Right lung (tissue), 2 donors: ENCODE measurements at regions not wholly inside any gene's neighbourhood (a gene's known extent, or its start where the extent isn't known, plus 50 kb on each side); places are given as distances from the start of the nearest gene placed in this dataset.

Experiments used
- DNase-seq, 2 donors: peaks; one replicate each; pipeline ENCODE4 v3.0.0-alpha.2; 2013

DNA sequence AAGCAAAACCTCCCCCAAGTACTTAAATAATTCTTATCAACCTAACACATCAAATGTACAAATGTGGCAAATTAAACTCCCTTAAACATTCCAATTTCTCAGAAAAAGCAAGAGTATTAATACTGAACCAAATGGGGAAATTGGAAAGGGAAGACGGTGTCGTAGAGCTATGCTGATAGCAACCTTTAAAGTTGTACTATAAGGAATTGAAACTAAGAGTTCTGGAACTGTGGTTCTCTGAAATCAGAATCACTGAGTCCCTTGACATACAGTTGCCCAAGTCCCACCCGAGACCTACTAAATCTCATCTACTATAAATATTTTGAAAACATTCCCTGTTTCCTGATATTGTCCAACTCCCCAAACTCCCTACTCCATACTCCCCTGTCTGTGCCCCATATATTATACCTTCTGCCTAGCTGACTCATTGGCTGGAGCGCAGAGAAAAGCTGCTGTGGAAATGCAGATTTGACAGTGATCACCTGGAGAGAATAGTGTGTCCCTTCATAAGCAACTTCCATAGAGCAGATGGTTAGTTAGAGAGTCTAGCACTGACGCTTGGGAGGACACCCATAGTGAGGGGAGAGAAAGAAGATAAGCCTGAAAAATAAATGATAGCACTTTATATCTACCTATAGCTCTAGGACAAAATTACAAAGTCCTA, 51.4 kb upstream of the ITM2B start:
- no peak for DNase-seq

DNA sequence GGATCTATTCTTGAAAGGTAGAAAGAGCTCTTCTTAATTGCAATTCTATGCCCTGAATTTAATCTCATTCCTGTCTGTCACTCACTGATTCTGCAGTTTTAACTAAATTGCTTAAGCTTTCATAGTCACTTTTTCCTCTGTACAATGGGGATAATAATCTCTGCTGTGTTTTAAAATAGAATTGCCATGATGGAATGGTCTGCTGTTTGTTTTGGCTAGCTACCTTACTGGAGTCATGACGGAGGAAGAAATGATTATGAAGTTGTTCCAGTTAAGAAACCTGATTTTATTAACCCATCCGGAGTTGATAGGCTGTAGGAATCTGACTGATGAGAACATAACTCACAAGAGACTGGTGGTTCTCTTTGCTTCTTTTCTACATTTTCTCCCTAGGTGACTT, 54.9 kb upstream of the ITM2B start:
- no peak for DNase-seq

- DNase-seq, result no peak
Observed at GRCh38 chr13:48176781-48177180, 56.2 kb upstream of the ITM2B start.

DNA sequence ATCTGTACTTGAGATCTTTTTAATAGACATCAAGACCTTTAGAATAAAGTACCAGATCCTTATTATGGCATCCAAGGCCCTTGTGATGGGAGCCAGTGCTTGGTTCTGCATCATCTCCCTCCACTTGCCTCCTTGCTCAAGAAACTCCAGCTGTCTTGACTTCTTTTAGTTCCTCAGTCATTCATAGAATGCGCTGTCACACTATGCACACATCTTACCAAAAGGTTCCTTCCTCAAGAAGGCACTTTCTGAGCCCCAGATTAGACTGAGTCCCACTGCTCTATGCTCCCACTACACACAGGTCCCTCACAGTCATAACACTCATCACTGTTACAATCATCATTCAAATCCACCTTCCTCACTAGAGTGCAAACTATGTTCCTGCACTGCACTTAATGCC, 57.8 kb upstream of the ITM2B start:
- no peak for DNase-seq

DNA sequence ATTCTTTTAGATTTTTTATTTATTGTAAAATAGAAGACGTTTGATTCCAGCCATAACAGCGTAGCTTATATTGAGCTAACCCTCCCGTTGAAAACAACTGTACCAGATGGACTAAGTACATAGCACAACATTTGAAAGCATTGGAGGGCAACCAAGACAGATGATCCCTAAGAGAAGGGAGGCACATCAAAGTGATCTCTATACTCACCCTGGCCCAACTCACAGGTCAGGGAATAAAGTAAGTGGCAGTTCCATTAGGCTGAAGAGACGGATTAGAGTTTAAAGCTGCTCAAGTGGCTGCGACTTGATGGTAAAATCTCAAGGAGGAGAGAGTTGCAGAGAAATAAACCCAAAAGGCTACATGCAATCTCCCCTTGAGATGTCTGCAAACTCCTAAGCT, 65.1 kb upstream of the ITM2B start:
- peak; percentile 82 to 83 for DNase-seq

- DNase-seq, result no peak
Observed at GRCh38 chr13:48165727-48166126, 67.3 kb upstream of the ITM2B start.

DNA sequence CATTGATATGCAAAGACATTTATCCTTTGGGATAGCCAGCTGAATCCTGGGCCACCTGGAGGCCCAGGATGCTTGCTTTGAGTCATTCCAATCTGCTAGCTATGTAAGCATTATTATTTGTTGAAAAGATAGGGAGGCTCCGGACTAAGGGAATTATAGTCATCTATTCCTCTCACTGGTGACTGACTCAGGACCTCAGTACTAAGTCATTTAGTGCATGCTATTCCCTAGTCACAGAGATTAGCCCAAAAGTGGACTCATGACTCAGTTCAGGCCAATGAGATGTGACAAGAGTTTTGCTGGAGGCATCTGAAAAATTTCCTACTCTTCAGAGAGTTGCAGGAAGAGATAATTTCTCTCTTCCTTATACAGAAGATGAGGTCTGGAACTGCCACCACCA, 67.9 kb upstream of the ITM2B start:
- DNase-seq, result no peak

DNA sequence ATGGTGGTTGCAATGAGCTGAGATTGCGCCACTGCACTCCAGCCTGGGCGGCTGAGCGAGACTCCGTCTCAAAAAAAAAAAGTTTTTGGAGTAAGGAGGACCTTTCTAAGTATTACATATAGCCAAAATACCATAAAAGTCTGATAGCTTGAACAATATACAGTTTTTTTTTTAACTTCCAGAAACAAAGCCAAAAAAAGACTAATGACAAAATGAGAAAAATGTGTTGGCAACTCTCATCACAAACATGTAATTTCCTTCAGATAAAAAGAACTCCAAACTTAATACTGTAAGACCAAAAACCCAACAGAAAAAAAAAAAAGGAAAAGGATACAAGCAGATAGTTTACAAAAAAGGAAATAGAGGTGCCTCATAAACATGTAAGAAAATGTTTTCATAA, 68.2 kb upstream of the MED4 start:
- peak in 1 of 2 donors; percentile 17 for DNase-seq

DNA sequence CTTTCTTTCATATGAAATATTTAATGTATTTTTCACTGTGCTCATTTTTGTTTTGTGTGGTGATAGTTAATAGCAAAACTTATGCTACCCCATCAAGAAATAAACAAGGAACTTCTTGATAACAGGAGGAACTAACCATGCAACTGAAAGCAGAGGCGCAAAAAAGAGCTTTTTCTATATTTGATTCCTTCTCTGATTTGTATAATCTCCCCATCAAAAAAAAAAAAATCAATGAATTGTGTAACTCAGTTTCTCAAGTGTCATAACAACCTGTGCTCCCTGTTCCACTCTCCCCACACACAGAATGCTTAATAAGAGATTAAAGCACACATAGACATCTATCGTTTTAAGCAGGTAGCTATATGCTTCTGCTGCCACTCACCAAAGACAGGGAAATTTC, 67.3 kb upstream of the MED4 start:
- DNase-seq, result no peak

- DNase-seq, result no peak
Observed at GRCh38 chr13:48161530-48162179, 66.8 kb upstream of the MED4 start.

DNA sequence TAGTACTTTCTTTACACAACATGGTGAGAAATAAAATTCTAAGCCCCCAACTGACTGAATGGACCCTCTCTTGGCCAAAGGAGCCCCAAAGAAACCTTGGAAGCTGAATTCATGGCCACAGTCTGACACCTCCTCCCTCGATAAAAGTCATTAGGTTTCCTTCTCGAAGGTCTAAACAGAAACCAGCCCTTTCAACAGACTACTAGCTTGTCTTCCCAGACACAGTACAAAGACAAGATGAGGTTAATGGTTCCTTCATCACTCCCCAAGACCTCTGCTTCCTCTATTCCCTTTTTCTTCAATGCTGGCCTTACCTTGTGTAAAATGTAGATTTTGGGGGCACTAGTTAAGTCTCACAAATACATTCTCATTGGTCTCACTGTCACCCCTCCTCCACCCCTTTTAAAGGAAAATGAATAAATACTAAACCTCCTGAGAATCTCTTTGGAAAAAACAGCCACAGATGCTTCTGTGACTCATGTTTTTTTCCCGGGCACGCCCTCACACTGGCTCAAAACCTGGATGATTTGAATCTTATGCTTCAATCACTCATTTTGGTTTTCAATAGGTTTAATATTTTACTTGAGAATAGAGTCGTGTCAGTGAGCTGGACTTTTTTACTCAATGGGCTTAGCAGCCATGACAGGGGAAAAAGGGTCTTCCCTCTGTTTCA, 65.8 kb upstream of the MED4 start:
- DNase-seq, result no peak

DNA sequence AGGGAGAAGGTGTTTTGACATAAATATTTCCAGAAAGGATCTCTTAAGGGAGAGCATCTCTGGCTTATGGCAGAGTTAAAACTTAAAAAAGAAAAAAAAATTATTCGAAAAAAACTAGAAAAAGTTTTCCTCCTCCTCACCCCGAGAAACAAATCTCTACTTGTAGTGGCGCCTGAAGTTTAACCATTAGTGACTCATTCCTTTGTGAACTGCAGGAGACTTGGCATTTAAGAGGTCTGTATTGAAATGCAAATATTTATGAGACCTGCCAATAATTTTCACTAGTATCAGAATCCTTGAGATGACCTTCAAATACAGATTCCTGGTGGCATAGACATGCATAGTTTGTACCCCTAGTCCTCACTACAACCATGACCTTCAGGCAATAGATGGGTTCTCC, 64.9 kb upstream of the MED4 start:
- DNase-seq, result no peak

DNA sequence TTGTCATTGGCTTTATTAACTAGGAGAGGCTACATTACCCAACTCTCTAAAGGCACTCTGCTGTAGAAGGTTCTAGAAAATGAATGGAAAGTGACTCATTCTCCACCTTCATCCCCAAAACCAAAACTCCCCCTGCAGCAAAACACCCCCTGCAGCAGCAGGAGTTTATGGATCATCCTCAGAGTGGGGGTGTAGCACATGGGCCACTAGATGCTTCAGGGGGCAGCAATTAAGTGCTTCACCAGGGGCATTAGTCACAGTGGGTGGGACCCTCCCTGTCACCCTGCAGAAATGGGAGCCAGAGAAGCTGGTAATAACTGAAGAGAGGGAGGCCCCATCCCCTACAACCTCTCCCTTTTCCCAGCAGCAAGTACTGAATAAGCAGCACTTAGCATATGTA, 64.5 kb upstream of the MED4 start:
- DNase-seq, result no peak

- DNase-seq, result no peak
Observed at GRCh38 chr13:48158915-48159314, 64.0 kb upstream of the MED4 start.

DNA sequence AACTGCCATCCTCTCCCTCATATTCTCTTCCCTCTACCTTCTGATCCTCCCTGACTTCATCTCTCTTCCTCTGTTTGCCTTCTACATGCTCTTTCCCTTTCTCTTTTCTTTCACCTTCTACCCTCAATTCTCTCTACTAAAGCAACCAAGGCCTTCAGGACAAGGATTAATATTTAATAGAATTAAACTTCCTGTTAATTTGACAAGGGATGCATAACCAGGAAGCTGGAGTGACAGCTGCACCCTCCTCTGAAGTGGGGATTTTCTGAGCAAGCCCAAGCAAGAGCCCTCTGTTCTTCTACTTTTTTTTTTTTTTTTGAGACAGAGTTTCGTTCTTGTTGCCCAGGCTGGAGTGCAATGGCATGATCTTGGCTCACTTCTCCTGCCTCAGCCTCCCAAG, 63.4 kb upstream of the MED4 start:
- DNase-seq, result no peak

DNA sequence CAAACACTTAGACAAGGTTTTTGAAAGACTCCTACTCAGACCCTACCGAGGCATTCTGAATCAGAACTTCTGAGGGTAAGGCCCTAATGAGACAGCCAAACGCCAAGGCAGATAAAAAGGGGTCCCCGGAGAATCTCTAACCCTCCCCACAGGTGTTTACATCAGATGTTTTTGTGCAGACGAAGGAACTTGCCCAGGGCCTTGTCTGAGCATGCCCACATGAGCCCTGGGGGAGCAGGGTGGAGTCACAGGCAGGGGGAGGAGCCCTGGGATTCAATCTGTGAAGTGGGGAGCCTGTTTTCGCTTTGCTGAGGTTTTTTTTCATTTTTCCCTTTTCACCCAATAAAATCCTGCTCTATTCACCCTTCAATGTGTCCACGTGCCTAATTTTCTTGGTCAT, 61.6 kb upstream of the MED4 start:
- DNase-seq, result no peak

DNA sequence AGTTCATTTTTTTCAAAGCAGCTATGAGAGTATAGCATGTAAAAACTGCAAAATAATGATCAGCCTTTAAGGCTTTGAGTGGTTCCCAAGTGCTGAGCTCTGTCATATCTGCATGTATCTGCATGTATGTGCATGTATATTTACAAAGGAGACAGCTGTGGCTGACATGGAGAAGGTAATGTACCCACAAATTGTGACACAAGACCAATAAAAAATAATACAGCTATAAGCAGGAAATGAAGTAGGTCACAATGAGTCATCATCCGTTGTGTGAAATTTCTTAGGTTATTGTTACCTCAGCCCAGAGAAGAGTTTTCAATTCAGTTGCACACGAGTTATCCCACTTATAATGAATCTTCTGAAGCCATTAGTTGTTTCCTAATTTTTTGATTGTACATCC, 60.9 kb upstream of the MED4 start:
- DNase-seq, result no peak

DNA sequence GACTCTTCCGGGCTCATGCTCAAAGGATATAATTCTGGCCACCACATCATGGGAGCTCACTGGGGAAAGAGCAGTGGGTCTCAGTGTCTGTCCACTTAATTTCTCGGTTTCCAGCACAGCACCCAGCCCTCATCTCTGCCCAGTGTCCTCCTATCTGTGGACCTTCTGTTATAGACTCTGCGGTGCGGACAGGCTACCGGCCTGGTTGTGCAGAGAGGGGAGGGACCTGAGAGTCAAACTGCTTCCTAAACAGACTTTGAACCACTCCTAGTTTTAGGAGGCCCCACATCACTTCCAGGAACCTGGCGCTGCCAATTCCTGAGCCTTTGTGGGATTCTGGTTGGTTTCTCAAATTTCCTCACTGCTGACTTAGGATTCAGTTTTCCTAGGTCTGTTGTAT, 59.8 kb upstream of the MED4 start:
- no peak for DNase-seq

GRCh38 chr13:48153186-48153585, 58.3 kb upstream of the MED4 start:
- DNase-seq, result no peak

DNA sequence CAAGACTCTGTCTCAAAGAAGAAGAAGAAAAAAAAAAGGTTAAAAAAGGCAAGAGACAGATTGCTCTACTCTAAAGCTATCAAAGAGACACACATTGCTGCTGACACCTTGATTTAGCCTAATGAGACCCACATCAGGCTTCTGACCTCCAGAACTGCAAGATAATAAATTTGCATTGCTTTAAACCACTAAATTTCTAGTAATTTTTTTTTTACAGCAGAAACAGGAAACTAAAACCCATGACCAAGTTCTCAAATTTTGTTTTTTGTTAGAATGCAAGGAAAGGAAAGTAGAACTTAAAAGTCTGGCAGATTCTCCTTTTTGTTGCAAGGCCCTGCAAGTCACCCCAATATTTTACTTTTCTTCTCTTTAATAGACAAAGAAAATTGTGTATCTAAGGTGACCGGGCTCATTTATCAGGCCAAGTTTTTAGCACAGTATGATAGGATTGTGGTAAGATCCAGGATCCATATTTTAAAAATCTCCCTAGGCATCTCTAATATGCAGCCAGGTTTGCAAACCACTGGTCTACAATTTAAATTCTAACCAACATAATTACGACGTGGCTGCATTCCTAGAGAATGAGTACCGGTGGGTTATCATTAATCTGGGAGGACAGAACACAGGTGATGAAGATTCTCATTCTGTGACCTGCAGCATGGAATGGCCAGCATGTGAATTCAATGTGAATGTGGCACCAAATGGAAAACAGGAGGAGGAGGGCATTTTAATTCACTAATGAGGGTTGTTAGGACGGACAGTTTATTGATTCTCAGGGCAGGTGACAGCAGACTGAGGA, 56.7 kb upstream of the MED4 start:
- DNase-seq, result no peak

GRCh38 chr13:48148454-48148853, 53.5 kb upstream of the MED4 start:
- no peak for DNase-seq

- no peak for DNase-seq
Observed at GRCh38 chr13:48146636-48147035, 51.7 kb upstream of the MED4 start.

- DNase-seq, result no peak
Observed at GRCh38 chr13:48146122-48146521, 51.2 kb upstream of the MED4 start.
